ENCODE measurements at regions not wholly inside any gene's neighbourhood (a gene's known extent, or its start where the extent isn't known, plus 50 kb on each side); places are given as distances from the start of the nearest gene placed in this dataset.

DNA sequence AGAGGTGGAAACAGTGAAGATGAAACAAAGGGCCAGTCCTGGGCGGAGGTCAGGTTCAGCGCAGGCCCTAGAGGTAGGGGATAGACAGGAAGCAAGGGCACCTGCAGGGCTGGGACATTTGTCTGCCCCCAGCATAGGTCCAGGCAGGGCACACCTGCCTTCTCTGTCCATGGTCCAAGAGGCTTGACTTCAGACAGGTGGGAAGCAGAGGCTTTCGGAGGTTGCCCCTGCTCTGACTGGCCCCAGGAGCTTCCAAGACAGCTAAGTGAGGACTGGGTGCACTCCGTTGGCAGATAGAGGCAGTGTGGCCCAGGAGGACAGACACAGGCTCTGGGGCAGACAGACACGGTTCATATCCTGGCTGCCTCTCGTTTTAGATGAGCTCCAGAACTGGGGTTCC, 71.6 kb upstream of the GRB10 start:
- TF ChIP-seq, protein P1, sequence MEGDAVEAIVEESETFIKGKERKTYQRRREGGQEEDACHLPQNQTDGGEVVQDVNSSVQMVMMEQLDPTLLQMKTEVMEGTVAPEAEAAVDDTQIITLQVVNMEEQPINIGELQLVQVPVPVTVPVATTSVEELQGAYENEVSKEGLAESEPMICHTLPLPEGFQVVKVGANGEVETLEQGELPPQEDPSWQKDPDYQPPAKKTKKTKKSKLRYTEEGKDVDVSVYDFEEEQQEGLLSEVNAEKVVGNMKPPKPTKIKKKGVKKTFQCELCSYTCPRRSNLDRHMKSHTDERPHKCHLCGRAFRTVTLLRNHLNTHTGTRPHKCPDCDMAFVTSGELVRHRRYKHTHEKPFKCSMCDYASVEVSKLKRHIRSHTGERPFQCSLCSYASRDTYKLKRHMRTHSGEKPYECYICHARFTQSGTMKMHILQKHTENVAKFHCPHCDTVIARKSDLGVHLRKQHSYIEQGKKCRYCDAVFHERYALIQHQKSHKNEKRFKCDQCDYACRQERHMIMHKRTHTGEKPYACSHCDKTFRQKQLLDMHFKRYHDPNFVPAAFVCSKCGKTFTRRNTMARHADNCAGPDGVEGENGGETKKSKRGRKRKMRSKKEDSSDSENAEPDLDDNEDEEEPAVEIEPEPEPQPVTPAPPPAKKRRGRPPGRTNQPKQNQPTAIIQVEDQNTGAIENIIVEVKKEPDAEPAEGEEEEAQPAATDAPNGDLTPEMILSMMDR (IDR thresholded peaks at IDR 0.05; ENCODE audit: poor library complexity) = no peak
- TF ChIP-seq EZH2 (IDR thresholded peaks at IDR 0.05; ENCODE audit: borderline replicate concordance) (no peak), EZH2phosphoT487 (IDR thresholded peaks at IDR 0.05; ENCODE audit: low read depth, severe bottlenecking, unreplicated experiment) (no peak)
